Activated naive CD4-positive, alpha-beta T cell treated with Interleukin-2 at 50 U/mL for 16 hours (primary cell): ENCODE measurements at regions not wholly inside any gene's neighbourhood (a gene's known extent, or its start where the extent isn't known, plus 50 kb on each side); places are given as distances from the start of the nearest gene placed in this dataset.

Experiments used
- DNase-seq: peaks from one replicate; pipeline ENCODE4 v3.0.0-alpha.2; 2020

- no peak for DNase-seq
Observed at GRCh38 chr10:33524966-33525365, 190.5 kb upstream of the NRP1 start.

GRCh38 chr10:33524041-33524440, 189.6 kb upstream of the NRP1 start:
- DNase-seq, result no peak

GRCh38 chr10:33523236-33523792, 188.8 kb upstream of the NRP1 start:
- no peak for DNase-seq

GRCh38 chr10:33521904-33522303, 187.4 kb upstream of the NRP1 start:
- DNase-seq, result no peak

GRCh38 chr10:33521062-33521461, 186.6 kb upstream of the NRP1 start:
- no peak for DNase-seq

- DNase-seq, result no peak
Observed at GRCh38 chr10:33520223-33520622, 185.8 kb upstream of the NRP1 start.

- no peak for DNase-seq
Observed at GRCh38 chr10:33519130-33519860, 184.8 kb upstream of the NRP1 start.

- no peak for DNase-seq
Observed at GRCh38 chr10:33510206-33510605, 175.7 kb upstream of the NRP1 start.

GRCh38 chr10:33509231-33509831, 174.9 kb upstream of the NRP1 start:
- peak; percentile 36 for DNase-seq

GRCh38 chr10:33507662-33508425, 173.4 kb upstream of the NRP1 start:
- no peak for DNase-seq

GRCh38 chr10:33506838-33507661, 172.6 kb upstream of the NRP1 start:
- no peak for DNase-seq

- no peak for DNase-seq
Observed at GRCh38 chr10:33506391-33506790, 171.9 kb upstream of the NRP1 start.

GRCh38 chr10:33501161-33501560, 166.7 kb upstream of the NRP1 start:
- no peak for DNase-seq

GRCh38 chr10:33498391-33498891, 164.0 kb upstream of the NRP1 start:
- DNase-seq, result no peak

GRCh38 chr10:33497338-33497737, 162.9 kb upstream of the NRP1 start:
- DNase-seq, result no peak

GRCh38 chr10:33496096-33496495, 161.6 kb upstream of the NRP1 start:
- no peak for DNase-seq

- DNase-seq, result no peak
Observed at GRCh38 chr10:33494694-33495265, 160.3 kb upstream of the NRP1 start.

- DNase-seq, result no peak
Observed at GRCh38 chr10:33493978-33494377, 159.5 kb upstream of the NRP1 start.

GRCh38 chr10:33493497-33493896, 159.0 kb upstream of the NRP1 start:
- DNase-seq, result no peak

- DNase-seq, result no peak
Observed at GRCh38 chr10:33492701-33493345, 158.4 kb upstream of the NRP1 start.

- no peak for DNase-seq
Observed at GRCh38 chr10:33489501-33490176, 155.2 kb upstream of the NRP1 start.
